GM12878 (cell line): ENCODE measurements at regions not wholly inside any gene's neighbourhood (a gene's known extent, or its start where the extent isn't known, plus 50 kb on each side); places are given as distances from the start of the nearest gene placed in this dataset.

Experiments used
- ATAC-seq: fragments of 200-7000 bp; cut with Tn5 transposase; 3 replicates; pipeline ENCODE4 v1.9.1; 2020; ENCODE audit warnings: mild to moderate bottlenecking, moderate library complexity
- BruUV-seq: library from RNA; stranded (reverse); fragments of 400-500 nt; replicated peaks from 2 replicates; lab custom pipeline; 2021; lab: Mats Ljungman, UMichigan
- CTCF ChIA-PET: fragments of 300-600 bp; sonication (Branson Sonifier 250); formaldehyde crosslinking; extraction: SDS; loops from one replicate; lab custom pipeline; 2021; ENCODE audit warnings: inconsistent platforms; lab: Yijun Ruan, JAX
- POLR2A ChIA-PET: fragments of 350-600 bp; formaldehyde crosslinking; extraction: SDS; loops from one replicate; lab custom pipeline; 2021; ENCODE audit warnings: inconsistent platforms; lab: Charles Lee
- RAD21 ChIA-PET: fragments of 300-600 bp; sonication (Branson Sonifier 250); formaldehyde crosslinking; loops from one replicate; lab custom pipeline; 2023; ENCODE audit warnings: antibody characterized with exemption; ENCODE audit not compliant: unreplicated experiment; lab: Charles Lee
- SMC1A ChIA-PET: fragments of 300-600 bp; sonication (Branson Sonifier 250); formaldehyde crosslinking; loops from one replicate; lab custom pipeline; 2023; ENCODE audit not compliant: unreplicated experiment, uncharacterized antibody; lab: Charles Lee
- DNase-seq: peaks from one replicate; pipeline ENCODE4 v3.0.0-alpha.2; 2011; ENCODE audit warnings: low read depth, low spot score
- FAIRE-seq: peaks from 3 replicates; lab custom pipeline; 2011; peaks lifted over from hg19 to GRCh38; lab: Jason Lieb, UNC
- H2AFZ ChIP-seq: 2 replicates; pipeline ENCODE4 v1.6.0; 2011; ENCODE audit warnings: low read depth, low read length, control low read depth; ENCODE audit not compliant: control insufficient read depth
- H3K27ac ChIP-seq: 2 replicates; pipeline ENCODE4 v1.5.1; 2011; ENCODE audit warnings: control low read depth; ENCODE audit not compliant: control insufficient read depth, insufficient read depth
- H3K27me3 ChIP-seq, 2 experiments: replicated peaks in 1 of 2; 2 replicates each; pipeline versions ENCODE4 v1.6.0 to v1.6.1; 2011; ENCODE audit warnings: low read length in 1 of 2; ENCODE audit not compliant: control insufficient read depth in 2 of 2, insufficient read depth in 2 of 2
- H3K36me3 ChIP-seq, 2 experiments: 2 replicates each; pipeline ENCODE4 v1.5.1; 2011; ENCODE audit warnings: low read length in 1 of 2; ENCODE audit not compliant: control insufficient read depth in 2 of 2, insufficient read depth in 2 of 2
- H3K4me1 ChIP-seq: 2 replicates; pipeline ENCODE4 v1.6.1; 2011; ENCODE audit warnings: mild to moderate bottlenecking, low read length, moderate library complexity, mixed read lengths; ENCODE audit not compliant: control insufficient read depth, insufficient read depth
- H3K4me2 ChIP-seq: 2 replicates; pipeline ENCODE4 v1.6.0; 2011; ENCODE audit warnings: control low read depth; ENCODE audit not compliant: control insufficient read depth, insufficient read depth
- H3K4me3 ChIP-seq: fragments of 200-600 bp; sonication (generic); 2 replicates; pipeline ENCODE4 v1.5.1; 2016
- H3K79me2 ChIP-seq: 2 replicates; pipeline ENCODE4 v1.6.0; 2011; ENCODE audit warnings: low read length; ENCODE audit not compliant: control insufficient read depth, insufficient read depth
- H3K9ac ChIP-seq: 2 replicates; pipeline ENCODE4 v1.8.0; 2011; ENCODE audit warnings: low read length, control low read depth, mixed read lengths; ENCODE audit not compliant: control insufficient read depth, insufficient read depth
- H3K9me3 ChIP-seq: replicated peaks from 3 replicates; pipeline ENCODE4 v1.5.1; 2011; ENCODE audit warnings: mild to moderate bottlenecking, low read length; ENCODE audit not compliant: control insufficient read depth, insufficient read depth
- H4K20me1 ChIP-seq: 2 replicates; pipeline ENCODE4 v1.6.0; 2011; ENCODE audit not compliant: control insufficient read depth, insufficient read depth
- CHD1 ChIP-seq: IDR thresholded peaks from 2 replicates; pipeline ENCODE4 v1.6.1; 2012; ENCODE audit warnings: low read depth, low read length, improper control_type of control experiment
- CHD2 ChIP-seq: IDR thresholded peaks from 2 replicates; pipeline ENCODE4 v1.6.1; 2011; ENCODE audit warnings: low read depth, low read length, improper control_type of control experiment, borderline replicate concordance
- CHD4 ChIP-seq: fragments of 200-600 bp; sonication (generic); IDR thresholded peaks from 2 replicates; pipeline ENCODE4 v1.6.1; 2016; ENCODE audit warnings: mild to moderate bottlenecking
- GATAD2B ChIP-seq: fragments of 450-650 bp; conservative IDR thresholded peaks from 2 replicates; pipeline ENCODE4 v1.6.1; 2017; ENCODE audit warnings: low read depth, mild to moderate bottlenecking, moderate library complexity
- KAT2A ChIP-seq: conservative IDR thresholded peaks from 2 replicates; pipeline ENCODE4 v1.6.1; 2011; ENCODE audit warnings: low read depth, low read length; ENCODE audit not compliant: control insufficient read depth
- PKNOX1 ChIP-seq: fragments of 450-650 bp; IDR thresholded peaks from 2 replicates; pipeline ENCODE4 v1.6.1; 2016; ENCODE audit warnings: mild to moderate bottlenecking
- RELB ChIP-seq: fragments of 450-650 bp; IDR thresholded peaks from 2 replicates; pipeline ENCODE4 v1.6.1; 2017; ENCODE audit warnings: low read depth, mild to moderate bottlenecking, moderate library complexity
- SP1 ChIP-seq: IDR thresholded peaks from one replicate; pipeline ENCODE4 v1.6.1; 2011; ENCODE audit warnings: low read depth, low read length
- ZBTB4 ChIP-seq: fragments of 450-650 bp; formaldehyde crosslinking; IDR thresholded peaks from 2 replicates; pipeline ENCODE4 v1.4.0; 2022; ENCODE audit warnings: mild to moderate bottlenecking, moderate library complexity
- ZNF207 ChIP-seq: fragments of 450-650 bp; IDR thresholded peaks from 2 replicates; pipeline ENCODE4 v1.6.1; 2014; ENCODE audit warnings: antibody characterized with exemption, mild to moderate bottlenecking, borderline replicate concordance
- ZNF687 ChIP-seq: fragments of 450-650 bp; IDR thresholded peaks from 2 replicates; pipeline ENCODE4 v1.6.1; 2017; ENCODE audit warnings: mild to moderate bottlenecking, moderate library complexity
- WGBS: methylation state at CpG from one replicate; pipeline ENCODE4 v1.1.6; 2016; ENCODE audit warnings: low lambda C conversion rate; ENCODE audit not compliant: insufficient replicate concordance, insufficient coverage; ENCODE audit errors: missing lambda C conversion rate; 5-methylcytosine and 5-hydroxymethylcytosine counted together
- in situ Hi-C: fragments of 300-500 bp; cut with MboI; formaldehyde crosslinking; loops from 9 replicates; pipeline ENCODE4 v1.14.3; 2018; ENCODE audit warnings: mixed read lengths
- intact Hi-C: fragments of 100-400 bp; cut with micrococcal nuclease; formaldehyde crosslinking; loops from one replicate; pipeline ENCODE4 v1.14.2; 2022; ENCODE audit not compliant: unreplicated experiment

GRCh38 chr1:115426956-115427355, 88.9 kb upstream of the NGF start (continued):
- no peak for TF ChIP-seq ZNF687
- no peak for TF ChIP-seq CHD1

GRCh38 chr1:115426231-115426771, 88.3 kb upstream of the NGF start:
- no peak overlapping the region for H3K4me3 ChIP-seq
- no peaks in the 10 kb centered on the region for H3K4me1 ChIP-seq
- CTCF ChIA-PET, result no interaction called here
- WGBS, result 9% methylated on average over 6 of the region's 6 CpGs
- H4K20me1 ChIP-seq, result no peaks in the 10 kb centered on the region
- RAD21 ChIA-PET, result no interaction called here
- intact Hi-C loops, result no loop called here
- no peaks in the 10 kb centered on the region for H3K27me3 ChIP-seq
- no peak for ATAC-seq
- BruUV-seq, result no TSS peak
- H3K36me3 ChIP-seq, result no peaks in the 10 kb centered on the region
- in situ Hi-C loops, result loop anchor here (10.0 kb wide), 1 partner anchor 58 kb away; no protein-coding TSS in a partner anchor
- SMC1A ChIA-PET, result interaction anchor here (0.9 to 1.0 kb wide), 2 partner anchors 280 to 288 kb away, joined by 3 read pairs; no protein-coding TSS in a partner anchor
- POLR2A ChIA-PET, result no interaction called here
- no peak overlapping the region for H3K9ac ChIP-seq
- no peak for TF ChIP-seq KAT2A
- TF ChIP-seq CHD4, result no peak
- no peak for TF ChIP-seq PKNOX1
- TF ChIP-seq ZBTB4 (CRISPR knock-in tag), result no peak
- TF ChIP-seq CHD2, result no peak
- TF ChIP-seq SP1, result no peak
- no peak for TF ChIP-seq ZNF207
- TF ChIP-seq RELB, result no peak
- no peak for TF ChIP-seq GATAD2B
- no peak overlapping the region for H3K27ac ChIP-seq
- no peak for FAIRE-seq
- H3K79me2 ChIP-seq, result no peaks in the 10 kb centered on the region
- H2AFZ ChIP-seq, result no peak overlapping the region
- no peak overlapping the region for H3K4me2 ChIP-seq
- no peaks in the 10 kb centered on the region for H3K9me3 ChIP-seq
- no peak for DNase-seq
